HL-60/S4 (cell line): ENCODE measurements at regions not wholly inside any gene's neighbourhood (a gene's known extent, or its start where the extent isn't known, plus 50 kb on each side); places are given as distances from the start of the nearest gene placed in this dataset.
"Not testable (repeated sequence)": the region's sequence is repeated elsewhere in the genome, so short reads cannot be mapped to it uniquely, and the experiment has no call there.

Source experiments
- in situ Hi-C: fragments of 300-500 bp; cut with MboI; formaldehyde crosslinking; loops from 2 replicates; pipeline ENCODE4 v1.14.3; 2022; ENCODE audit warnings: low sequenced_read_pairs

- in situ Hi-C loops = no loop called here
These were observed 51.5 kb upstream of the MRI1 start for GRCh38 chr19:13712767-13713201.

- in situ Hi-C loops = no loop called here
These were observed 56.4 kb upstream of the MRI1 start for GRCh38 chr19:13707915-13708314.

DNA sequence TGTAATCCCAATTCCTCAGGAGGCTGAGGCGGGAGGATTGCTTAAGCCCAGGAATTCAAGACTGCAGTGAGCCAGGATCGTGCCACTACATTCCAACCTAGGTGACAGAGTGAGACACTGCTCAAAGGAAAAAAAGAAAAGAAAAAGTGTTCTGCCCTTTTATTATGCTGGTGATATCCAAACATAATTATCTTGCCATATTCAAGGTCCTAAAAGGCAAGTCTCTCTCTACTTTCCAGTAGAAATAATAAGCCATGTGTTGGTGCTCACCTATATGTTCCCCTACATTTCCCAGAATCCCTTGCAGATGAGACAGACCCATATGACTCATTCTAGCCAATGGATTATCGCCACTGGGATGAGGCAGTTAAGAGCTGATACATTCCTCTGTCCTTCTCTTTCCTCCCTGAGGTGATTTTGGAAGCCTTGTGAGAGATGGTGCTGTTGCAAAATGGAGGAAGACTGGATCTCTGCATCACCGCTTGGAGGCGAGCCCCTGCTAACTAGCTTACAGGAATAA is 58.3 kb upstream of the MRI1 start:
- in situ Hi-C loops = no loop called here

GRCh38 chr19:13705201-13705600 is 59.1 kb upstream of the MRI1 start:
- in situ Hi-C loops = no loop called here

DNA sequence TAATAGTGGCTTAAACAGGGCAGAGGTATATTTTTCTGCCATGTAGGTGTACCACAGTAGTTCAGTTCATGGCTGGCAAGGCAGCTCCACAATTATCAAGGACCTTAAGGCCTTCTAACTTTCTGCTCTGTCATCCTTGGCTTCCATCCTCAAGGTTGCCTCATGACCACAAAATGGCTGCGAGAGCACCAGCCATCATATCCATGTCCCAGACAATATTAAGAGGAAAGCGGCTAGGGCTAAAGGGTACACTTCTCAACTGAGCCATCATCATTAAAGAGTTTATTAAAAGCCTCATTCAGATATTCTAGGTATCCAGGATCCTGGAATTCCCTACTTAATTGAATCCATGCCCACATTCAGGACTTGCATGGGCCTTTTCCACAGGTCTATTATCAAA is 62.7 kb upstream of the MRI1 start:
- in situ Hi-C loops = no loop called here

- in situ Hi-C loops = no loop called here
These were observed 63.7 kb upstream of the MRI1 start for GRCh38 chr19:13700621-13701020.

DNA sequence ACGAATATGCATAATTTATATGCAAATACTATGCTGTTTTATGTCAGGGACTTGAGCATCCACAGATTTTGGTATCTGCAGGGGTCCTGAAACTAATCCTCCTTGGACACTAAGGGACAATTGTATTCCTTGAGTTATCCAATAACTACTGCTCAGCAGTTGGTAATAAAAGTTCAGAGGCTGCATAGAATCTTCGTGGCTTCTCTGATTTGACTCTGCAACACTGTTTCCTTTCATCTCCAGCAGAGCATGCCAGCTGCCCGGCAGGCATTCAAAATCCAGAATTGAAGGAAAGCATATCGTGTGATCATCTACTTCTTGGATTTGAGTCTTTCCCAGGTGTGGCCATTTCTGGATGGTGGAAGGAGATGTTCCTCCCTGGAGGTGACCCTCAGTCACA is 64.5 kb upstream of the MRI1 start:
- in situ Hi-C loops = no loop called here

- in situ Hi-C loops = no loop called here
These were observed 67.5 kb upstream of the MRI1 start for GRCh38 chr19:13696839-13697238.

GRCh38 chr19:13693889-13694288 is 70.4 kb upstream of the MRI1 start:
- in situ Hi-C loops = no loop called here

DNA sequence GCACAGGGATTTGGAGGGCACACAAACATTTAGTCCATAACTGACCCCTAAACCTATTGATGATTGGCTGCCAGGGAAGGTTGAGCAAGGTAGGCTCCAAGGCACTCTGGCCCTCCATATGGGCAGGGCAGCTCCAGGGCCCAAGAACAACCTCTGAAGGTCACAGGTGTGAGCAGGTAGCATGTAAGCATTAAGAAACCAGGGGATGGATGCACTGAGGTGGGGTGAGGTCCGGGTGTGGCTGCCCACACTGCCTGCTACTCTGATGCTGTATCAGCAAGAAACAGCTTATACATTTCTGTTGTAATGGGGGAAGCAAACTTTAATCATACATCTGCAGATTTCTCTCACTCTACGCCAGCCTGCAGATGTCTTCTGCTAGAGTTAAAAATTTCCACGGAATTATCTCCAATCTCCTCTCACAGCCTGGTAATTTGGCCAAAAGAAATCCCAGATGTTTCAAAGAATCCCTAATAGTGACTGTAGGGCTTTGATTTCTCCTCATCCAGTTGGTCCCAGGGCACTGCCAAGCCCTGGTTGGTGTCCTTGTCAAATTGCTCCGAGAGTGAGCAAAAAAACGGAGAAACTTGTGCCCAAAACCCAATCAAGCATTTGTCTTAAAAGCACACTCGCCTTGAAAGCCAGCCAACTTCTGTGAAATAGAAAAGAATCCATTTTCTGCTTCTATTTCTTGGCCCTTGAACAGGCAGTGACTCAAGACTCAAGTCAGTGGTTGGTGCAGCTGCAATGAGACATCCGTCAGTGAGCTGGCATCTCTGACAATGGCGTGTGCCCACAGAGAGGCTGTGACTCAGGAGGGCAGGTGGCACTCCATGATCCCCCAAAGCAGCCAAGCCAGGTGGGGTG is 72.5 kb upstream of the MRI1 start:
- in situ Hi-C loops = no loop called here

GRCh38 chr19:13689085-13689484 is 75.2 kb upstream of the MRI1 start:
- in situ Hi-C loops = no loop called here

DNA sequence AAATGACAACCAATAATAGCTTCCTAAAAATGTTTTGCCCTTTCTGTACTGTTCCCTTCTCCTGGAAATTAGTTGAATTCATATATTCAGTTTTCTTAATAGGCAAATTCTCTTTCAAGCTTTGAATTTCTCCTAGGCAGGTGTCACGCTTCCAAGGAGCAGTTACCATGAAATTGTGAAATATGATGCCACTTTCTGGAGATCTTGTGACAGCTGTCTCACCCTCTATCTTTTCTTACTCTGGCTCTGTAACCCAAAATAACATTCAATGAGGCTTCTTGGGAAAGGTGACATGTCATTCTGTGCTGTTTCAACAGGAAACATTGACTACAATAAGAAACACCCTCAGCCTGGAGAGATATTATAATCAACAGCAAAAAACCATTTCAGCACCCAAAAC is 80.3 kb upstream of the MRI1 start:
- in situ Hi-C loops = no loop called here

- in situ Hi-C loops = no loop called here
These were observed 82.8 kb upstream of the MRI1 start for GRCh38 chr19:13681509-13681908.

GRCh38 chr19:13680708-13681360 is 83.5 kb upstream of the MRI1 start:
- in situ Hi-C loops = not testable (repeated sequence)

GRCh38 chr19:13676967-13677366 is 87.4 kb upstream of the MRI1 start:
- in situ Hi-C loops = not testable (repeated sequence)

DNA sequence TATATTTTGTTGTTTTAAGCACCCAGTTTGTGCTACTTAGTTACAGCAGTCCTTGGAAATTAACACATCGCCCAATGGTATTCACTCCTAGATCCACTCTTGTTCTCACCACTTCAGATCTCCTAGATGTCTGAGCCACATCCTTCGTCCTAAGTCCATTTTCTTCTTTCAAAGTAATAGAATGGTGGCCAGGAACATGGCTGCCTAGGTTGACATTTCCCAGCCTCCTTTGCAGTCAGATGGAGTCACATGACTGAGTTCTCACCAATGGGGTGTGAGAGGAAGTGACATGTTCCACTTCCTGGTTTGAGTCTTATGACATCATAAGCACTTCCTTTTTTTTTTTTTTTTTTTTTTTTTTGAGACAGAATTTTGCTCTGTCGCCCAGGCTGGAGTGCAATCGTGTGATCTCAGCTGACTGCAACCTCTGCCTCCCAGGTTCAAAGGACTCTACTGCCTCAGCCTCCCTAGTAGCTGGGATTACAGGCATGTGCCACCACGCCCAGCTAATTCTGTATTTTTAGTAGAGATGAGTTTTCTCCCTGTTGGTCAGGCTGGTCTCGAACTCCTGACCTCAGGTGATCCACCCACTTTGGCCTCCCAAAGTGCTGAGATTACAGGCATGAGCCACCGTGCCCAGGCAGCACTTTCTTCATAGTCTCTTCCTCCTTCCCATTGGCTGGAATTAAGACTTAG is 91.7 kb upstream of the MRI1 start:
- in situ Hi-C loops = not testable (repeated sequence)

DNA sequence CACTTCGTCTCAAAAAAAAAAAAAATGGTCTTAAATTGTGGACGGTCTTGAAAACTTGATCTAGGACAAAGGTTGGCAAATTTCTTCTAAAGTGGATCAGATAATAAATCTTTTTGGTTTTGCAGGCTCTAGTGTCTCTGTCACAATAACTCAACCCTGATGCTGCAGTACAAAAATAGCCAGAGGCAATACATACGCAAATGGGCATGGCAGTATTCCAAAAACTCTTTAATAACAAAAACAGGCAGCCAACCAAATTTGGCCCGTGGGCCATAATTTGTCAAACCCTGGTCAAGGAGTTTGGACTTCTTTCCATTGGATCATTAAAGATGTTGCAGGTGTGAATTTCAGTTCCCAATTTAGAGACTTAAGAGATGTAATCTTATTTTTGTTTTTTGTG is 93.5 kb upstream of the MRI1 start:
- in situ Hi-C loops = no loop called here

- in situ Hi-C loops = no loop called here
These were observed 94.5 kb upstream of the MRI1 start for GRCh38 chr19:13669780-13670355.

DNA sequence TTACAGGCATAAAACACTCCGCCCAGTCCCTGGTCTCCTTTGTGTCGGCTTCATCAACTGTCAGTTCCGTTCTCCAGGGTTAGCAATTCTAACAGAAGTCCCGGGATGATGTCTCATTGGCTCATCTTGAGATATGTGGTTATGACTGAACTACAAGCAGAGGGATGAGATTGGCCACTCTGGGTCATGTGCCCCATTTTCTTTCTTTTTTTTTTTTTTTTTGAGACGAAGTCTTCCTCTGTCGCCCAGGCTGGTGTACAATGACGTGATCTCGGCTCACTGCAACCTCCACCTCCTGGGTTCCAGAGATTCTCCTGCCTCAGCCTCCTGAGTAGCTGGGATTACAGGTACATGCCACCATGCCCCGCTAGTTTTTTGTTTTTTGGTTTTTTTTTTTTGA is 95.4 kb upstream of the MRI1 start:
- in situ Hi-C loops = no loop called here

GRCh38 chr19:13666165-13666564 is 98.2 kb upstream of the MRI1 start:
- in situ Hi-C loops = no loop called here
